ENCODE measurements at regions not wholly inside any gene's neighbourhood (a gene's known extent, or its start where the extent isn't known, plus 50 kb on each side); places are given as distances from the start of the nearest gene placed in this dataset.

- Histone ChIP-seq H3K27me3 (no peaks in the 10 kb centered on the region), H3K9me3 (no peaks in the 10 kb centered on the region), H3K4me1 (no peaks in the 10 kb centered on the region), H3K36me3 (no peaks in the 10 kb centered on the region), H3K4me3 (no peak overlapping the region), H3K27ac (no peak overlapping the region)
- TF ChIP-seq CTCF (IDR thresholded peaks at IDR 0.05) (no peak), POLR2AphosphoS5 (IDR thresholded peaks at IDR 0.05) (no peak), EP300 (IDR thresholded peaks at IDR 0.05) (no peak), POLR2A (IDR thresholded peaks at IDR 0.05) (no peak)
- no peak for ATAC-seq (ENCODE audit: low FRiP score in 2 of 2)
- WGBS, 2 donors: 90 to 91% methylated on average over 11 of the region's 11 CpGs
- no peak for DNase-seq
These were observed 152.8 kb upstream of the GSC start for GRCh38 chr14:94922595-94923239.

DNA sequence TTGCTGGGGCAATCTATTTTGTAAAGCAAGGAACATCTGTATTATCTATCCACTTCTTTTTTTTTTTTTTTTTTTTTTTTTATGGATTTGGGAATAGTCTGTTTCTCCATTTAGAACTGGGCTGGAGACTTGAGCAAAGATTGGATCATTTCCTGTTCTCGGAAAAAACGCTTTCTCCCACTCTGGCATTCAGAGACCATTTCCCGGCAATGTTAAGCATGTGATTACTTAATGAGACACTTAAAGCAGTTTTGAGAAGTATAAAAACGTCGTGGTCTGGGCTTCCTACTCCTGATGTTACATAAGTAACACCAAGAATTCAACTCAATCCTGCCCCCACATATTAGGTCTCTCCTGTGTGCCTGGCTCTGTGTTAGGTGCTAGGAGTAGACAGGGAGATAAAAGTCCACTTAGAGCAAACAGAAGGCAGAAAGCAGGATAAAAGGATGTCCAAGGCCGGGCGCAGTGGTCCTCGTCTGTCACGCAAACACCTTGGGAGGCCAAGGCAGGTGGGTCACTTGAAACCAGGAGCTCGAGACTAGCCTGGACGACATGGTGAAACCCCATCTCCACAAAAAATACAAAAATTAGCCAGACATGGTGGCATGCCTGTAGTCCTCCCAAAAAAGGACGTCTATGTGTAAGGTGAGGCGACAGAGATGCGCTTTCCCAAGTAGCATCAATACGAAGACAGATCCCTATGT lies 152.1 kb upstream of the GSC start:
- peak in 1 of 2 donors; percentile 57 for ATAC-seq (ENCODE audit: low FRiP score in 2 of 2)
- no peaks in the 10 kb centered on the region for H3K9me3 ChIP-seq
- H3K36me3 ChIP-seq: no peaks in the 10 kb centered on the region
- no peak for TF ChIP-seq POLR2A (IDR thresholded peaks at IDR 0.05)
- TF ChIP-seq CTCF (IDR thresholded peaks at IDR 0.05): no peak
- TF ChIP-seq POLR2AphosphoS5 (IDR thresholded peaks at IDR 0.05): no peak
- no peak for TF ChIP-seq EP300 (IDR thresholded peaks at IDR 0.05)
- 68 to 71% methylated on average over 15 of the region's 15 CpGs for WGBS, 2 donors
- no peaks in the 10 kb centered on the region for H3K4me1 ChIP-seq
- H3K27ac ChIP-seq: no peak overlapping the region
- DNase-seq: no peak
- no peaks in the 10 kb centered on the region for H3K27me3 ChIP-seq
- H3K4me3 ChIP-seq: no peak overlapping the region

GRCh38 chr14:94921456-94921855 lies 151.5 kb upstream of the GSC start:
- no peak for ATAC-seq (ENCODE audit: low FRiP score in 2 of 2)
- WGBS, 2 donors: 90 to 95% methylated on average over 1 of the region's 1 CpG
- TF ChIP-seq POLR2AphosphoS5 (IDR thresholded peaks at IDR 0.05) (no peak), CTCF (IDR thresholded peaks at IDR 0.05) (no peak), EP300 (IDR thresholded peaks at IDR 0.05) (no peak), POLR2A (IDR thresholded peaks at IDR 0.05) (no peak)

GRCh38 chr14:94919896-94920295 lies 150.0 kb upstream of the GSC start:
- Histone ChIP-seq H3K4me1 (no peaks in the 10 kb centered on the region), H3K9me3 (no peaks in the 10 kb centered on the region), H3K27me3 (no peaks in the 10 kb centered on the region), H3K4me3 (no peak overlapping the region), H3K27ac (no peak overlapping the region), H3K36me3 (no peaks in the 10 kb centered on the region)
- ATAC-seq (ENCODE audit: low FRiP score in 2 of 2): no peak
- 90% methylated on average over 9 of the region's 9 CpGs for WGBS, 2 donors
- no peak for TF ChIP-seq POLR2AphosphoS5 (IDR thresholded peaks at IDR 0.05)
- no peak for TF ChIP-seq CTCF (IDR thresholded peaks at IDR 0.05)
- TF ChIP-seq POLR2A (IDR thresholded peaks at IDR 0.05): no peak
- no peak for TF ChIP-seq EP300 (IDR thresholded peaks at IDR 0.05)
- no peak for DNase-seq

More at GRCh38 chr14:94921456-94921855, 151.5 kb upstream of the GSC start:
- no peak for DNase-seq
- Histone ChIP-seq H3K36me3 (no peaks in the 10 kb centered on the region), H3K4me3 (no peak overlapping the region), H3K27me3 (no peaks in the 10 kb centered on the region), H3K9me3 (no peaks in the 10 kb centered on the region), H3K27ac (no peak overlapping the region), H3K4me1 (no peaks in the 10 kb centered on the region)
